Astrocyte (in vitro differentiated cells and primary cell): ENCODE measurements at regions not wholly inside any gene's neighbourhood (a gene's known extent, or its start where the extent isn't known, plus 50 kb on each side); places are given as distances from the start of the nearest gene placed in this dataset.

ENCODE experiments used
- EZH2 ChIP-seq: IDR thresholded peaks from 2 replicates; pipeline ENCODE4 v1.6.1; 2012; ENCODE audit warnings: mild to moderate bottlenecking, low read length, inconsistent platforms; ENCODE audit not compliant: insufficient read depth
- TF ChIP-seq, protein P1 (sequence below): IDR thresholded peaks from 2 replicates; pipeline ENCODE4 v1.5.1; 2011; ENCODE audit warnings: low read depth, mild to moderate bottlenecking, inconsistent platforms, low read length, moderate library complexity; ENCODE audit not compliant: insufficient read depth

DNA sequence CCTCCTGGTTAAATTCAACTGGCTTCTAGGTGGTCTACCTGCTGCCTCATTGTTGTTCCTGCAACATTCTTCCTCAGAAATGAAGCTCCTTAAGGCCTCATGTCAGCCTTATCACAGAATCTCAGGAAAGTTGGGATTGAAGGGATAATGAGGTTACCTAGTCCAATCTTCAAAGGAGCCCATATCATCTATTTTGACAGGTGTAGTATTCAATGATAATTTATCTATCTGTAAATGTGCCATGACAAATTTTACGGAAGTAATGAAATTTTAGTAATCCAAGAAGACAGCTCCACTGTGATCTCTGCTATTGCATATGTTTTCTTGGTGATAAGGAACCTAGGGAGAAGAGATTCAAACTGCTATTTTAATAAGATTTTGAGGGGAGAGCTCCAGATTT lies 973.8 kb downstream of the ROBO2 start:
- TF ChIP-seq, protein P1, sequence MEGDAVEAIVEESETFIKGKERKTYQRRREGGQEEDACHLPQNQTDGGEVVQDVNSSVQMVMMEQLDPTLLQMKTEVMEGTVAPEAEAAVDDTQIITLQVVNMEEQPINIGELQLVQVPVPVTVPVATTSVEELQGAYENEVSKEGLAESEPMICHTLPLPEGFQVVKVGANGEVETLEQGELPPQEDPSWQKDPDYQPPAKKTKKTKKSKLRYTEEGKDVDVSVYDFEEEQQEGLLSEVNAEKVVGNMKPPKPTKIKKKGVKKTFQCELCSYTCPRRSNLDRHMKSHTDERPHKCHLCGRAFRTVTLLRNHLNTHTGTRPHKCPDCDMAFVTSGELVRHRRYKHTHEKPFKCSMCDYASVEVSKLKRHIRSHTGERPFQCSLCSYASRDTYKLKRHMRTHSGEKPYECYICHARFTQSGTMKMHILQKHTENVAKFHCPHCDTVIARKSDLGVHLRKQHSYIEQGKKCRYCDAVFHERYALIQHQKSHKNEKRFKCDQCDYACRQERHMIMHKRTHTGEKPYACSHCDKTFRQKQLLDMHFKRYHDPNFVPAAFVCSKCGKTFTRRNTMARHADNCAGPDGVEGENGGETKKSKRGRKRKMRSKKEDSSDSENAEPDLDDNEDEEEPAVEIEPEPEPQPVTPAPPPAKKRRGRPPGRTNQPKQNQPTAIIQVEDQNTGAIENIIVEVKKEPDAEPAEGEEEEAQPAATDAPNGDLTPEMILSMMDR = no peak
- TF ChIP-seq EZH2 = no peak
